ENCODE measurements at regions not wholly inside any gene's neighbourhood (a gene's known extent, or its start where the extent isn't known, plus 50 kb on each side); places are given as distances from the start of the nearest gene placed in this dataset.
"Not testable (repeated sequence)": the region's sequence is repeated elsewhere in the genome, so short reads cannot be mapped to it uniquely, and the experiment has no call there.

GRCh38 chr2:157015015-157015575 lies 242.4 kb upstream of the GALNT5 start:
- Histone ChIP-seq H3K4me1 (ENCODE audit: control insufficient read depth in 5 of 5, insufficient read depth in 5 of 5, low read length in 5 of 5) (no peaks in the 10 kb centered on the region), H3K9ac (ENCODE audit: low read length in 5 of 5) (no peak overlapping the region), H3K27ac (ENCODE audit: low read depth, low read length) (no peak overlapping the region), H3K4me3 (ENCODE audit: low read depth in 1 of 5, low read length in 5 of 5) (no peak overlapping the region), H3K9me3 (ENCODE audit: control insufficient read depth in 5 of 5, low read length in 5 of 5) (no peaks in the 10 kb centered on the region), H3K27me3 (ENCODE audit: control insufficient read depth in 5 of 5, insufficient read depth in 4 of 5, low read length in 5 of 5) (no peaks in the 10 kb centered on the region), H3K36me3 (ENCODE audit: control insufficient read depth in 5 of 5, insufficient read depth in 5 of 5, low read length in 5 of 5) (no peaks in the 10 kb centered on the region)

DNA sequence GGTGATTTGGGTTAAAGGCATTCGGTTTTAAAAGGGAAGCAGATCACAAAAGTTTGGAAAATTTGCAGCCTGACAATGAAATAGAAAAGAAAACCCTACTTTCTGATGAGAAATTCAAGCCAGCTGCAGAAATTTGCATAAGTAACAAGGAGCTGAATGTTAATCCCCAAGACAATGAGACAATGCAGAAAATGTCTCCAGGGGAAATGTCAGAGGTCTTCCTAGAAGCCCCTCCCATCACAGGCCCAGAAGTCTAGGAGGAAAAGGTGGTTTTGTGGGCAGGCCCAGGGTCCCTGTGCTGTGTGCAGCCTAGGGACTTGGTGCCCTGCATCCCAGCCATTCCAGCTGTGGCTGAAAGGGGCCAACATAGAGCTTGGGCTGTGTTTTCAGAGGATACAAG lies 234.2 kb upstream of the GALNT5 start:
- H3K4me1 ChIP-seq (ENCODE audit: control insufficient read depth in 5 of 5, insufficient read depth in 5 of 5, low read length in 5 of 5); H3K27ac ChIP-seq (ENCODE audit: low read depth, low read length); H3K27me3 ChIP-seq (ENCODE audit: control insufficient read depth in 5 of 5, insufficient read depth in 4 of 5, low read length in 5 of 5); H3K9ac ChIP-seq (ENCODE audit: low read length in 5 of 5); H3K9me3 ChIP-seq (ENCODE audit: control insufficient read depth in 5 of 5, low read length in 5 of 5); H3K36me3 ChIP-seq (ENCODE audit: control insufficient read depth in 5 of 5, insufficient read depth in 5 of 5, low read length in 5 of 5); H3K4me3 ChIP-seq (ENCODE audit: low read depth in 1 of 5, low read length in 5 of 5): not testable (repeated sequence)

- Histone ChIP-seq H3K27ac (ENCODE audit: low read depth, low read length) (no peak overlapping the region), H3K9ac (ENCODE audit: low read length in 5 of 5) (no peak overlapping the region), H3K4me3 (ENCODE audit: low read depth in 1 of 5, low read length in 5 of 5) (no peak overlapping the region), H3K27me3 (ENCODE audit: control insufficient read depth in 5 of 5, insufficient read depth in 4 of 5, low read length in 5 of 5) (no peaks in the 10 kb centered on the region), H3K4me1 (ENCODE audit: control insufficient read depth in 5 of 5, insufficient read depth in 5 of 5, low read length in 5 of 5) (peaks cover 0 to 2% (median 0%) of the 10 kb centered on the region in 5 donors), H3K36me3 (ENCODE audit: control insufficient read depth in 5 of 5, insufficient read depth in 5 of 5, low read length in 5 of 5) (no peaks in the 10 kb centered on the region), H3K9me3 (ENCODE audit: control insufficient read depth in 5 of 5, low read length in 5 of 5) (no peaks in the 10 kb centered on the region)
These were observed 233.4 kb upstream of the GALNT5 start for GRCh38 chr2:157024129-157024528.

GRCh38 chr2:157032017-157032416 lies 225.5 kb upstream of the GALNT5 start:
- H3K9me3 ChIP-seq (ENCODE audit: control insufficient read depth in 5 of 5, low read length in 5 of 5), result no peaks in the 10 kb centered on the region
- H3K4me1 ChIP-seq (ENCODE audit: control insufficient read depth in 5 of 5, insufficient read depth in 5 of 5, low read length in 5 of 5), result peaks cover 0 to 2% (median 0%) of the 10 kb centered on the region in 5 donors
- H3K4me3 ChIP-seq (ENCODE audit: low read depth in 1 of 5, low read length in 5 of 5), result no peak overlapping the region
- H3K36me3 ChIP-seq (ENCODE audit: control insufficient read depth in 5 of 5, insufficient read depth in 5 of 5, low read length in 5 of 5), result no peaks in the 10 kb centered on the region
- H3K27ac ChIP-seq (ENCODE audit: low read depth, low read length), result no peak overlapping the region
- H3K9ac ChIP-seq (ENCODE audit: low read length in 5 of 5), result no peak overlapping the region
- no peaks in the 10 kb centered on the region for H3K27me3 ChIP-seq (ENCODE audit: control insufficient read depth in 5 of 5, insufficient read depth in 4 of 5, low read length in 5 of 5)

GRCh38 chr2:157036726-157037125 lies 220.8 kb upstream of the GALNT5 start:
- H3K9me3 ChIP-seq (ENCODE audit: control insufficient read depth in 5 of 5, low read length in 5 of 5), result no peaks in the 10 kb centered on the region
- H3K27ac ChIP-seq (ENCODE audit: low read depth, low read length), result no peak overlapping the region
- H3K9ac ChIP-seq (ENCODE audit: low read length in 5 of 5), result no peak overlapping the region
- H3K4me1 ChIP-seq (ENCODE audit: control insufficient read depth in 5 of 5, insufficient read depth in 5 of 5, low read length in 5 of 5), result no peaks in the 10 kb centered on the region
- H3K4me3 ChIP-seq (ENCODE audit: low read depth in 1 of 5, low read length in 5 of 5), result no peak overlapping the region
- no peaks in the 10 kb centered on the region for H3K36me3 ChIP-seq (ENCODE audit: control insufficient read depth in 5 of 5, insufficient read depth in 5 of 5, low read length in 5 of 5)
- H3K27me3 ChIP-seq (ENCODE audit: control insufficient read depth in 5 of 5, insufficient read depth in 4 of 5, low read length in 5 of 5), result no peaks in the 10 kb centered on the region

- no peaks in the 10 kb centered on the region for H3K9me3 ChIP-seq (ENCODE audit: control insufficient read depth in 5 of 5, low read length in 5 of 5)
- H3K4me3 ChIP-seq (ENCODE audit: low read depth in 1 of 5, low read length in 5 of 5), result no peak overlapping the region
- no peaks in the 10 kb centered on the region for H3K27me3 ChIP-seq (ENCODE audit: control insufficient read depth in 5 of 5, insufficient read depth in 4 of 5, low read length in 5 of 5)
- H3K27ac ChIP-seq (ENCODE audit: low read depth, low read length), result no peak overlapping the region
- H3K36me3 ChIP-seq (ENCODE audit: control insufficient read depth in 5 of 5, insufficient read depth in 5 of 5, low read length in 5 of 5), result no peaks in the 10 kb centered on the region
- H3K4me1 ChIP-seq (ENCODE audit: control insufficient read depth in 5 of 5, insufficient read depth in 5 of 5, low read length in 5 of 5), result no peaks in the 10 kb centered on the region
- H3K9ac ChIP-seq (ENCODE audit: low read length in 5 of 5), result no peak overlapping the region
These were observed 213.7 kb upstream of the GALNT5 start for GRCh38 chr2:157043786-157044185.

- no peaks in the 10 kb centered on the region for H3K27me3 ChIP-seq (ENCODE audit: control insufficient read depth in 5 of 5, insufficient read depth in 4 of 5, low read length in 5 of 5)
- H3K9me3 ChIP-seq (ENCODE audit: control insufficient read depth in 5 of 5, low read length in 5 of 5), result no peaks in the 10 kb centered on the region
- H3K36me3 ChIP-seq (ENCODE audit: control insufficient read depth in 5 of 5, insufficient read depth in 5 of 5, low read length in 5 of 5), result no peaks in the 10 kb centered on the region
These were observed 211.1 kb upstream of the GALNT5 start for GRCh38 chr2:157046396-157046795.

GRCh38 chr2:157052685-157053224 lies 204.8 kb upstream of the GALNT5 start:
- Histone ChIP-seq H3K9ac (ENCODE audit: low read length in 5 of 5) (no peak overlapping the region), H3K4me3 (ENCODE audit: low read depth in 1 of 5, low read length in 5 of 5) (no peak overlapping the region), H3K4me1 (ENCODE audit: control insufficient read depth in 5 of 5, insufficient read depth in 5 of 5, low read length in 5 of 5) (no peaks in the 10 kb centered on the region), H3K27ac (ENCODE audit: low read depth, low read length) (no peak overlapping the region), H3K9me3 (ENCODE audit: control insufficient read depth in 5 of 5, low read length in 5 of 5) (no peaks in the 10 kb centered on the region), H3K27me3 (ENCODE audit: control insufficient read depth in 5 of 5, insufficient read depth in 4 of 5, low read length in 5 of 5) (no peaks in the 10 kb centered on the region), H3K36me3 (ENCODE audit: control insufficient read depth in 5 of 5, insufficient read depth in 5 of 5, low read length in 5 of 5) (no peaks in the 10 kb centered on the region)

More at GRCh38 chr2:157046396-157046795, 211.1 kb upstream of the GALNT5 start:
- H3K4me3 ChIP-seq (ENCODE audit: low read depth in 1 of 5, low read length in 5 of 5), result no peak overlapping the region
- no peak overlapping the region for H3K9ac ChIP-seq (ENCODE audit: low read length in 5 of 5)
- no peaks in the 10 kb centered on the region for H3K4me1 ChIP-seq (ENCODE audit: control insufficient read depth in 5 of 5, insufficient read depth in 5 of 5, low read length in 5 of 5)
- H3K27ac ChIP-seq (ENCODE audit: low read depth, low read length), result no peak overlapping the region

- H3K36me3 ChIP-seq (ENCODE audit: control insufficient read depth in 5 of 5, insufficient read depth in 5 of 5, low read length in 5 of 5), result no peaks in the 10 kb centered on the region
- H3K9me3 ChIP-seq (ENCODE audit: control insufficient read depth in 5 of 5, low read length in 5 of 5), result no peaks in the 10 kb centered on the region
- H3K4me1 ChIP-seq (ENCODE audit: control insufficient read depth in 5 of 5, insufficient read depth in 5 of 5, low read length in 5 of 5), result no peaks in the 10 kb centered on the region
- no peaks in the 10 kb centered on the region for H3K27me3 ChIP-seq (ENCODE audit: control insufficient read depth in 5 of 5, insufficient read depth in 4 of 5, low read length in 5 of 5)
- H3K9ac ChIP-seq (ENCODE audit: low read length in 5 of 5), result no peak overlapping the region
- no peak overlapping the region for H3K4me3 ChIP-seq (ENCODE audit: low read depth in 1 of 5, low read length in 5 of 5)
- no peak overlapping the region for H3K27ac ChIP-seq (ENCODE audit: low read depth, low read length)
These were observed 203.6 kb upstream of the GALNT5 start for GRCh38 chr2:157053876-157054275.

- no peaks in the 10 kb centered on the region for H3K9me3 ChIP-seq (ENCODE audit: control insufficient read depth in 5 of 5, low read length in 5 of 5)
- no peaks in the 10 kb centered on the region for H3K27me3 ChIP-seq (ENCODE audit: control insufficient read depth in 5 of 5, insufficient read depth in 4 of 5, low read length in 5 of 5)
- H3K36me3 ChIP-seq (ENCODE audit: control insufficient read depth in 5 of 5, insufficient read depth in 5 of 5, low read length in 5 of 5), result no peaks in the 10 kb centered on the region
- no peak overlapping the region for H3K4me3 ChIP-seq (ENCODE audit: low read depth in 1 of 5, low read length in 5 of 5)
- H3K9ac ChIP-seq (ENCODE audit: low read length in 5 of 5), result no peak overlapping the region
- H3K27ac ChIP-seq (ENCODE audit: low read depth, low read length), result no peak overlapping the region
- no peaks in the 10 kb centered on the region for H3K4me1 ChIP-seq (ENCODE audit: control insufficient read depth in 5 of 5, insufficient read depth in 5 of 5, low read length in 5 of 5)
These were observed 201.8 kb upstream of the GALNT5 start for GRCh38 chr2:157055660-157056199.

Measured in subcutaneous abdominal adipose tissue (tissue), 5 donors.